IMR-90 (cell line): ENCODE measurements at regions not wholly inside any gene's neighbourhood (a gene's known extent, or its start where the extent isn't known, plus 50 kb on each side); places are given as distances from the start of the nearest gene placed in this dataset.
"Not testable (repeated sequence)": the region's sequence is repeated elsewhere in the genome, so short reads cannot be mapped to it uniquely, and the experiment has no call there.

Experiments
- ATAC-seq: fragments of 200-7000 bp; cut with Tn5 transposase; 2 replicates; pipeline ENCODE4 v1.9.1; 2020; ENCODE audit warnings: low read depth, mild to moderate bottlenecking, moderate library complexity
- BruUV-seq: library from RNA; stranded (reverse); fragments of 400-500 nt; replicated peaks from 2 replicates; lab custom pipeline; 2021; lab: Mats Ljungman, UMichigan
- CTCF ChIA-PET: fragments of 300-600 bp; formaldehyde crosslinking; extraction: SDS; loops from one replicate; lab custom pipeline; 2021; ENCODE audit warnings: antibody characterized with exemption; lab: Yijun Ruan, JAX
- POLR2A ChIA-PET: fragments of 300-600 bp; sonication (Branson Sonifier 250); formaldehyde crosslinking; loops from one replicate; lab custom pipeline; 2022; ENCODE audit warnings: antibody characterized with exemption; ENCODE audit not compliant: unreplicated experiment; lab: Charles Lee
- DNase-seq: peaks from one replicate; pipeline ENCODE4 v3.0.0; 2013
- H2AFZ ChIP-seq: replicated peaks from 2 replicates; pipeline ENCODE3; 2013; ENCODE audit warnings: low read length, mild to moderate bottlenecking; ENCODE audit not compliant: poor library complexity
- H2AK5ac ChIP-seq: 2 replicates; pipeline ENCODE4 v1.6.1; 2013; ENCODE audit warnings: low read depth, low read length, inconsistent platforms
- H2AK9ac ChIP-seq: replicated peaks from 2 replicates; pipeline ENCODE3; 2013; ENCODE audit warnings: mild to moderate bottlenecking, low read depth, low read length, moderate library complexity; ENCODE audit not compliant: poor library complexity
- H2BK120ac ChIP-seq: 2 replicates; pipeline ENCODE4 v1.6.1; 2013; ENCODE audit warnings: low read depth, low read length, inconsistent platforms
- H2BK15ac ChIP-seq: 3 replicates; pipeline ENCODE4 v1.6.1; 2013; ENCODE audit warnings: low read depth, low read length, inconsistent platforms
- H2BK20ac ChIP-seq: 2 replicates; pipeline ENCODE4 v1.6.1; 2013; ENCODE audit warnings: low read depth, mild to moderate bottlenecking, inconsistent platforms, low read length, moderate library complexity
- H2BK5ac ChIP-seq: 2 replicates; pipeline ENCODE4 v1.6.1; 2013; ENCODE audit warnings: mild to moderate bottlenecking, low read depth, low read length, inconsistent platforms; ENCODE audit not compliant: poor library complexity, severe bottlenecking
- H3K14ac ChIP-seq: replicated peaks from 2 replicates; pipeline ENCODE4 v1.6.1; 2013; ENCODE audit warnings: low read depth, low read length, inconsistent platforms
- H3K18ac ChIP-seq: 2 replicates; pipeline ENCODE4 v1.6.1; 2013; ENCODE audit warnings: low read depth, low read length, control low read depth
- H3K23ac ChIP-seq: 2 replicates; pipeline ENCODE4 v1.6.1; 2013; ENCODE audit warnings: low read depth, low read length, inconsistent platforms
- H3K27ac ChIP-seq: 2 replicates; pipeline ENCODE4 v1.5.1; 2013; ENCODE audit warnings: mild to moderate bottlenecking, control low read depth, low read length; ENCODE audit not compliant: insufficient read depth
- H3K27me3 ChIP-seq: 2 replicates; pipeline ENCODE4 v1.6.1; 2013; ENCODE audit warnings: low read length; ENCODE audit not compliant: control insufficient read depth, insufficient read depth
- H3K36me3 ChIP-seq: 2 replicates; pipeline ENCODE4 v1.6.1; 2013; ENCODE audit warnings: low read length, mixed read lengths; ENCODE audit not compliant: control insufficient read depth, insufficient read depth
- H3K4ac ChIP-seq: 2 replicates; pipeline ENCODE4 v1.6.1; 2013; ENCODE audit warnings: low read depth, low read length, inconsistent platforms
- H3K4me1 ChIP-seq: 2 replicates; pipeline ENCODE4 v1.6.1; 2013; ENCODE audit warnings: low read length, mixed read lengths; ENCODE audit not compliant: control insufficient read depth, insufficient read depth
- H3K4me2 ChIP-seq: 2 replicates; pipeline ENCODE4 v1.6.1; 2013; ENCODE audit warnings: low read depth, mild to moderate bottlenecking, control low read depth, low read length, moderate library complexity
- H3K4me3 ChIP-seq: 2 replicates; pipeline ENCODE4 v1.5.1; 2013; ENCODE audit warnings: low read depth, mild to moderate bottlenecking, control low read depth, low read length, moderate library complexity; ENCODE audit not compliant: insufficient read depth
- H3K56ac ChIP-seq: 2 replicates; pipeline ENCODE4 v1.6.1; 2013; ENCODE audit warnings: low read length, inconsistent platforms; ENCODE audit not compliant: insufficient read depth; ENCODE audit errors: extremely low read depth
- H3K79me1 ChIP-seq, 2 experiments: 2 replicates each; pipeline ENCODE4 v1.6.1; 2013; ENCODE audit warnings: low read length in 2 of 2, inconsistent platforms in 1 of 2, low read depth in 1 of 2
- H3K9ac ChIP-seq: 2 replicates; pipeline ENCODE4 v1.6.1; 2013; ENCODE audit warnings: low read depth, low read length, control low read depth
- H3K9me1 ChIP-seq: 2 replicates; pipeline ENCODE4 v1.6.1; 2013; ENCODE audit warnings: low read length, inconsistent platforms; ENCODE audit not compliant: insufficient read depth
- H3K9me3 ChIP-seq: 2 replicates; pipeline ENCODE4 v1.6.1; 2013; ENCODE audit warnings: low read length; ENCODE audit not compliant: control insufficient read depth, insufficient read depth
- H4K20me1 ChIP-seq: 2 replicates; pipeline ENCODE4 v1.6.1; 2013; ENCODE audit warnings: low read length, inconsistent platforms; ENCODE audit not compliant: insufficient read depth
- H4K5ac ChIP-seq: 2 replicates; pipeline ENCODE4 v1.6.1; 2013; ENCODE audit warnings: mild to moderate bottlenecking, low read depth, low read length, control low read depth
- H4K8ac ChIP-seq, 2 experiments: 2 replicates each; pipeline ENCODE4 v1.6.1; 2013; ENCODE audit warnings: low read depth in 2 of 2, low read length in 2 of 2, control low read depth in 1 of 2, inconsistent platforms in 1 of 2
- H4K91ac ChIP-seq: 2 replicates; pipeline ENCODE4 v1.6.1; 2013; ENCODE audit warnings: low read depth, low read length, inconsistent platforms; ENCODE audit not compliant: insufficient read depth
- CEBPB ChIP-seq: IDR thresholded peaks from 2 replicates; pipeline ENCODE4 v1.6.1; 2012; ENCODE audit warnings: low read depth, low read length, improper control_type of control experiment
- WGBS, 2 experiments: methylation state at CpG; one replicate each; pipeline versions ENCODE4 v1.1.5 to v1.1.7; 2013; ENCODE audit warnings: missing lambda C conversion rate in 2 of 2; ENCODE audit not compliant: insufficient read length in 1 of 2; ENCODE audit errors: extremely low coverage in 2 of 2; 5-methylcytosine and 5-hydroxymethylcytosine counted together
- dilution Hi-C: fragments of 300-500 bp; cut with HindIII; formaldehyde crosslinking; loops from one replicate; pipeline ENCODE4 v1.14.3; 2018; ENCODE audit warnings: low sequenced_read_pairs; ENCODE audit not compliant: unreplicated experiment
- in situ Hi-C: fragments of 300-500 bp; cut with MboI; formaldehyde crosslinking; loops from 3 replicates; pipeline ENCODE4 v1.14.3; 2019; ENCODE audit warnings: low sequenced_read_pairs, inconsistent platforms, mixed read lengths
- intact Hi-C: fragments of 100-400 bp; cut with micrococcal nuclease; formaldehyde crosslinking; loops from 2 replicates; pipeline ENCODE4 v1.10.0; 2022
- TF ChIP-seq, protein P1 (sequence below): fragments of 150-350 bp; IDR thresholded peaks from 2 replicates; pipeline ENCODE4 v1.6.1; 2016; ENCODE audit warnings: low read depth, mild to moderate bottlenecking, low read length, moderate library complexity, borderline replicate concordance

DNA sequence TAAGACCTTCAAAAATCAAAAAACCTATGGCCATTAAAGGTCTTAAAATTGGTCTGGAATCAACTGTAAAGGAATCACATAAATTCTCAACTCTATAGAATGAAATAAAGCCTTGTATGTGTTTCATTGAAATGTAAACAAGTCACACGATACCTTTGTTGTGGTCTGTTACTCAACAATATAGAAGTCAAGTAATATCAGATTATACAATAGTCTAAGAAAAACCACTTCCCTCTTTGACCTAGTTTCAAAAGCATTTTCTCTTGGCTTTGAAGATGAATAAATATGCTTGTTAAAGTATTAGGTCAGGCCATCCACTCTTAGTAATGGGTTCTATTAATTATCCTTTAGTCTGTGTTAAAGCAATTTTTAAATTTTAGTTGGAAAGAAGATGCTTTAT lies 79.8 kb upstream of the DIO2 start:
- Histone ChIP-seq H3K36me3 (no peaks in the 10 kb centered on the region), H3K4ac (no peak overlapping the region), H2BK15ac (no peak overlapping the region), H2AK9ac (no peak overlapping the region), H2BK20ac (no peak overlapping the region), H3K79me1 (no peaks in the 10 kb centered on the region), H3K4me2 (no peak overlapping the region), H4K20me1 (no peaks in the 10 kb centered on the region), H2BK120ac (no peak overlapping the region), H3K9me1 (no peaks in the 10 kb centered on the region), H3K56ac (no peak overlapping the region), H3K4me1 (no peaks in the 10 kb centered on the region), H2AK5ac (no peak overlapping the region), H2AFZ (no peak overlapping the region), H3K23ac (no peak overlapping the region), H3K9ac (no peak overlapping the region), H4K91ac (no peak overlapping the region), H3K27me3 (no peaks in the 10 kb centered on the region), H3K27ac (no peak overlapping the region), H3K9me3 (no peaks in the 10 kb centered on the region), H3K14ac (no peak overlapping the region), H4K5ac (no peak overlapping the region), H3K4me3 (no peak overlapping the region), H3K18ac (no peak overlapping the region), H2BK5ac (no peak overlapping the region), H4K8ac (no peak overlapping the region)
- WGBS, 2 experiments = no CpG with 5 or more reads among the region's 1 CpG
- ChIA-PET POLR2A (no interaction called here), CTCF (no interaction called here)
- TF ChIP-seq, protein P1, sequence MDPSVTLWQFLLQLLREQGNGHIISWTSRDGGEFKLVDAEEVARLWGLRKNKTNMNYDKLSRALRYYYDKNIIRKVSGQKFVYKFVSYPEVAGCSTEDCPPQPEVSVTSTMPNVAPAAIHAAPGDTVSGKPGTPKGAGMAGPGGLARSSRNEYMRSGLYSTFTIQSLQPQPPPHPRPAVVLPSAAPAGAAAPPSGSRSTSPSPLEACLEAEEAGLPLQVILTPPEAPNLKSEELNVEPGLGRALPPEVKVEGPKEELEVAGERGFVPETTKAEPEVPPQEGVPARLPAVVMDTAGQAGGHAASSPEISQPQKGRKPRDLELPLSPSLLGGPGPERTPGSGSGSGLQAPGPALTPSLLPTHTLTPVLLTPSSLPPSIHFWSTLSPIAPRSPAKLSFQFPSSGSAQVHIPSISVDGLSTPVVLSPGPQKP = no peak
- TF ChIP-seq CEBPB = peak; percentile 60
- ATAC-seq = no peak
- in situ Hi-C loops (no loop called here), intact Hi-C loops (no loop called here), dilution Hi-C loops (no loop called here)
- DNase-seq = peak; percentile 9
- BruUV-seq = no TSS peak

DNA sequence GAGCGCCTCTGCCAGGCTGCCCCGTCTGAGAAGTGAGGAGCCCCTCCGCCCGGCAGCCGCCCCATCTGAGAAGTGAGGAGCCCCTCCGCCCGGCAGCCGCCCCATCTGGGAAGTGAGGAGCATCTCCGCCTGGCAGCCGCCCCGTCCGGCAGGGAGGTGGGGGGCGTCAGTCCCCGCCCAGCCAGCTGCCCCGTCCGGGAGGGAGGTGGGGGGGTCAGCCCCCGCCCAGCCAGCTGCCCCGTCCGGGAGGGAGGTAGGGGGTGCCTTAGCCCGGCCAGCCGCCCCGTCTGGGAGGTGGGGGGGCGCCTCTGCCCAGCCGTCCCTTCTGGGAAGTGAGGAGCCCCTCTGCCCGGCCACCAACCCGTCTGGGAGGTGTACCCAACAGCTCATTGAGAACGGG lies 75.4 kb upstream of the DIO2 start:
- ATAC-seq, H3K9me1 ChIP-seq, H3K4me3 ChIP-seq, H2BK120ac ChIP-seq, BruUV-seq, H4K5ac ChIP-seq, H2AFZ ChIP-seq, H3K27ac ChIP-seq, H3K9me3 ChIP-seq, H2BK15ac ChIP-seq, H3K56ac ChIP-seq, POLR2A ChIA-PET, H3K18ac ChIP-seq, H4K8ac ChIP-seq, H4K20me1 ChIP-seq, H2AK5ac ChIP-seq, in situ Hi-C loops, H3K36me3 ChIP-seq, H3K27me3 ChIP-seq, H3K4me1 ChIP-seq, H3K9ac ChIP-seq, dilution Hi-C loops, CTCF ChIA-PET, H3K4me2 ChIP-seq, H3K79me1 ChIP-seq, H3K23ac ChIP-seq, H2BK5ac ChIP-seq, DNase-seq, intact Hi-C loops, H3K14ac ChIP-seq, H2BK20ac ChIP-seq, H3K4ac ChIP-seq, H4K91ac ChIP-seq, H2AK9ac ChIP-seq: not testable (repeated sequence)
- WGBS, 2 experiments = no CpG with 5 or more reads among the region's 27 CpGs
